ENCODE measurements at regions not wholly inside any gene's neighbourhood (a gene's known extent, or its start where the extent isn't known, plus 50 kb on each side); places are given as distances from the start of the nearest gene placed in this dataset.

GRCh38 chr2:220455351-220455990 lies 828.0 kb downstream of the SLC4A3 start:
- H3K4me1 Mint-ChIP-seq (ENCODE audit: low read depth): peaks cover 4% of the 10 kb centered on the region
- no peaks in the 10 kb centered on the region for H3K36me3 Mint-ChIP-seq (ENCODE audit: insufficient read depth)
- H3K4me3 Mint-ChIP-seq (ENCODE audit: low read depth): no peak overlapping the region
- H3K9me3 Mint-ChIP-seq (ENCODE audit: low read depth): no peaks in the 10 kb centered on the region
- DNase-seq (ENCODE audit: low spot score, unreplicated experiment): no peak
- no peak for TF ChIP-seq CTCF (IDR thresholded peaks at IDR 0.05; ENCODE audit: unreplicated experiment)
- no peak overlapping the region for H3K27ac Mint-ChIP-seq
- H3K27me3 Mint-ChIP-seq: peaks cover 9% of the 10 kb centered on the region

DNA sequence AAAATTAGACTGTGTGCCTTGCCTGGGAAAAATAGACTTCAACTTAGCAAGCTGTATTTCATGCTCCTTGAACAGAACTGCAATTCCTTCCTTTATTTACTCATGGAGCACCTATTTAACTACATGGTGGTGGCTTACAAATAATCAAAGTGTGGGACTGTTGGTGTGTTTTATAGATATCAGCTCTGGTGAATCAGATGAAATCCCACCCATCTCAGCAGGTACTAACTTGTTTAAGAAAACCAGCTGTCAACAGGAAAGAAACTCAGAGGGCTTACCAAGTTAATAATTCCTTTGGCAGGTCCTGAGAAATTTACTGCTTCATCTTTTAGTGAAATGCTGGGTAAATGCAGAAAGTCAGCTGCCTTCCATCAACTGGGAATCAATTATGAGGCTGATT lies 830.6 kb downstream of the SLC4A3 start:
- Mint-ChIP-seq H3K27me3 (peaks cover 9% of the 10 kb centered on the region), H3K36me3 (ENCODE audit: insufficient read depth) (no peaks in the 10 kb centered on the region), H3K9me3 (ENCODE audit: low read depth) (no peaks in the 10 kb centered on the region), H3K4me1 (ENCODE audit: low read depth) (peaks cover 4% of the 10 kb centered on the region), H3K4me3 (ENCODE audit: low read depth) (no peak overlapping the region), H3K27ac (no peak overlapping the region)
- no peak for TF ChIP-seq CTCF (IDR thresholded peaks at IDR 0.05; ENCODE audit: unreplicated experiment)
- DNase-seq (ENCODE audit: low spot score, unreplicated experiment): no peak

DNA sequence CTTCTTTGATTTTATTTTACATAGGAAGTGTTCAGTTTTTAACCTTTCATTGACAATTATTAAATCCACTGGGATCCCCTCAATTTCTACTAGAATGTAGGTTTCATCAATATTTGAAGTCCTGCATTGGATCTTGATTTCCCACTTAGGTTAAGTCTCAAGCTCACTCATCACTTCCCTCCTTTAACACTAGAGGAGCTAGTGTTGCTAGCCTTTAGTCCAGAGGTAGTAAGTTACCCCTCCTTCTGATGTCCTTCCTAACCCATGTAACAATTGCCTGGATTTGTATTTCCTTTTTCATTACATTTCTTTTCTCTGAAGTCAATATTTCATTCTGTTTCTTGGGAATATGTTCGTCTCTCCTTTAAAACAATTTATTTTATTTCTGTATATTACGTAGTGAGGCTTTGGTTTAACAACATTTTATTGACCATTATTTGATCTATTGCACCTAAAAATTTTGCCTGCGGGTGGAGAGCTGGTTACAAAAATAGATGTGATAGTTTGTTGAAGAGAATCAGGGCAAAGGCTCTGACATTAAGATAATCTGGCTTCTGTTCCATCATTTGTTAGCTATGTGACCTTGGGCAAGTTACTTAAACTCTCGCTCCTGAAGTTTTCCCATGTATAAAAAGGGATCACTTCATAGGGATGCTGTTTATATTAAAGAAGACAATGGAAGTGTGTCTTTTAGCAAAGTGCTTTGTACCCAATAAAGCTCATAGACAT lies 833.0 kb downstream of the SLC4A3 start:
- Mint-ChIP-seq H3K27ac (no peak overlapping the region), H3K36me3 (ENCODE audit: insufficient read depth) (no peaks in the 10 kb centered on the region), H3K4me3 (ENCODE audit: low read depth) (no peak overlapping the region), H3K4me1 (ENCODE audit: low read depth) (peaks cover 4% of the 10 kb centered on the region), H3K9me3 (ENCODE audit: low read depth) (no peaks in the 10 kb centered on the region), H3K27me3 (no peaks in the 10 kb centered on the region)
- TF ChIP-seq CTCF (IDR thresholded peaks at IDR 0.05; ENCODE audit: unreplicated experiment): peak; percentile 15
- DNase-seq (ENCODE audit: low spot score, unreplicated experiment): no peak

GRCh38 chr2:220463876-220464275 lies 836.4 kb downstream of the SLC4A3 start:
- no peak overlapping the region for H3K27ac Mint-ChIP-seq
- H3K4me3 Mint-ChIP-seq (ENCODE audit: low read depth): no peak overlapping the region
- no peaks in the 10 kb centered on the region for H3K4me1 Mint-ChIP-seq (ENCODE audit: low read depth)
- H3K36me3 Mint-ChIP-seq (ENCODE audit: insufficient read depth): no peaks in the 10 kb centered on the region
- DNase-seq (ENCODE audit: low spot score, unreplicated experiment): no peak
- no peak for TF ChIP-seq CTCF (IDR thresholded peaks at IDR 0.05; ENCODE audit: unreplicated experiment)
- no peaks in the 10 kb centered on the region for H3K9me3 Mint-ChIP-seq (ENCODE audit: low read depth)
- no peaks in the 10 kb centered on the region for H3K27me3 Mint-ChIP-seq

- H3K4me1 Mint-ChIP-seq (ENCODE audit: low read depth): no peaks in the 10 kb centered on the region
- H3K4me3 Mint-ChIP-seq (ENCODE audit: low read depth): no peak overlapping the region
- no peak overlapping the region for H3K27ac Mint-ChIP-seq
- H3K36me3 Mint-ChIP-seq (ENCODE audit: insufficient read depth): no peaks in the 10 kb centered on the region
- TF ChIP-seq CTCF (IDR thresholded peaks at IDR 0.05; ENCODE audit: unreplicated experiment): no peak
- no peak for DNase-seq (ENCODE audit: low spot score, unreplicated experiment)
- no peaks in the 10 kb centered on the region for H3K27me3 Mint-ChIP-seq
- H3K9me3 Mint-ChIP-seq (ENCODE audit: low read depth): no peaks in the 10 kb centered on the region
Observed at GRCh38 chr2:220465700-220466099, 838.3 kb downstream of the SLC4A3 start.
